GM12878 (cell line): ENCODE measurements at regions not wholly inside any gene's neighbourhood (a gene's known extent, or its start where the extent isn't known, plus 50 kb on each side); places are given as distances from the start of the nearest gene placed in this dataset.

Experiments
- ATAC-seq: fragments of 200-7000 bp; cut with Tn5 transposase; 3 replicates; pipeline ENCODE4 v1.9.1; 2020; ENCODE audit warnings: mild to moderate bottlenecking, moderate library complexity
- BruUV-seq: library from RNA; stranded (reverse); fragments of 400-500 nt; replicated peaks from 2 replicates; lab custom pipeline; 2021; lab: Mats Ljungman, UMichigan
- CTCF ChIA-PET: fragments of 300-600 bp; sonication (Branson Sonifier 250); formaldehyde crosslinking; extraction: SDS; loops from one replicate; lab custom pipeline; 2021; ENCODE audit warnings: inconsistent platforms; lab: Yijun Ruan, JAX
- POLR2A ChIA-PET: fragments of 350-600 bp; formaldehyde crosslinking; extraction: SDS; loops from one replicate; lab custom pipeline; 2021; ENCODE audit warnings: inconsistent platforms; lab: Charles Lee
- RAD21 ChIA-PET: fragments of 300-600 bp; sonication (Branson Sonifier 250); formaldehyde crosslinking; loops from one replicate; lab custom pipeline; 2023; ENCODE audit warnings: antibody characterized with exemption; ENCODE audit not compliant: unreplicated experiment; lab: Charles Lee
- SMC1A ChIA-PET: fragments of 300-600 bp; sonication (Branson Sonifier 250); formaldehyde crosslinking; loops from one replicate; lab custom pipeline; 2023; ENCODE audit not compliant: unreplicated experiment, uncharacterized antibody; lab: Charles Lee
- DNase-seq: peaks from one replicate; pipeline ENCODE4 v3.0.0-alpha.2; 2011; ENCODE audit warnings: low read depth, low spot score
- FAIRE-seq: peaks from 3 replicates; lab custom pipeline; 2011; peaks lifted over from hg19 to GRCh38; lab: Jason Lieb, UNC
- H2AFZ ChIP-seq: 2 replicates; pipeline ENCODE4 v1.6.0; 2011; ENCODE audit warnings: low read depth, low read length, control low read depth; ENCODE audit not compliant: control insufficient read depth
- H3K27ac ChIP-seq: 2 replicates; pipeline ENCODE4 v1.5.1; 2011; ENCODE audit warnings: control low read depth; ENCODE audit not compliant: control insufficient read depth, insufficient read depth
- H3K27me3 ChIP-seq, 2 experiments: replicated peaks in 1 of 2; 2 replicates each; pipeline versions ENCODE4 v1.6.0 to v1.6.1; 2011; ENCODE audit warnings: low read length in 1 of 2; ENCODE audit not compliant: control insufficient read depth in 2 of 2, insufficient read depth in 2 of 2
- H3K36me3 ChIP-seq, 2 experiments: 2 replicates each; pipeline ENCODE4 v1.5.1; 2011; ENCODE audit warnings: low read length in 1 of 2; ENCODE audit not compliant: control insufficient read depth in 2 of 2, insufficient read depth in 2 of 2
- H3K4me1 ChIP-seq: 2 replicates; pipeline ENCODE4 v1.6.1; 2011; ENCODE audit warnings: mild to moderate bottlenecking, low read length, moderate library complexity, mixed read lengths; ENCODE audit not compliant: control insufficient read depth, insufficient read depth
- H3K4me2 ChIP-seq: 2 replicates; pipeline ENCODE4 v1.6.0; 2011; ENCODE audit warnings: control low read depth; ENCODE audit not compliant: control insufficient read depth, insufficient read depth
- H3K4me3 ChIP-seq: fragments of 200-600 bp; sonication (generic); 2 replicates; pipeline ENCODE4 v1.5.1; 2016
- H3K79me2 ChIP-seq: 2 replicates; pipeline ENCODE4 v1.6.0; 2011; ENCODE audit warnings: low read length; ENCODE audit not compliant: control insufficient read depth, insufficient read depth
- H3K9ac ChIP-seq: 2 replicates; pipeline ENCODE4 v1.8.0; 2011; ENCODE audit warnings: low read length, control low read depth, mixed read lengths; ENCODE audit not compliant: control insufficient read depth, insufficient read depth
- H3K9me3 ChIP-seq: replicated peaks from 3 replicates; pipeline ENCODE4 v1.5.1; 2011; ENCODE audit warnings: mild to moderate bottlenecking, low read length; ENCODE audit not compliant: control insufficient read depth, insufficient read depth
- H4K20me1 ChIP-seq: 2 replicates; pipeline ENCODE4 v1.6.0; 2011; ENCODE audit not compliant: control insufficient read depth, insufficient read depth
- IKZF2 ChIP-seq, 2 experiments: fragments of 450-650 bp; IDR thresholded peaks; 2 replicates each; pipeline ENCODE4 v1.6.1; 2017; ENCODE audit warnings: mild to moderate bottlenecking in 2 of 2, moderate library complexity in 2 of 2
- RELA ChIP-seq: fragments of 450-650 bp; IDR thresholded peaks from 2 replicates; pipeline ENCODE4 v1.8.0; 2014; ENCODE audit warnings: borderline replicate concordance; ENCODE audit not compliant: partially characterized antibody
- WGBS: methylation state at CpG from one replicate; pipeline ENCODE4 v1.1.6; 2016; ENCODE audit warnings: low lambda C conversion rate; ENCODE audit not compliant: insufficient replicate concordance, insufficient coverage; ENCODE audit errors: missing lambda C conversion rate; 5-methylcytosine and 5-hydroxymethylcytosine counted together
- in situ Hi-C: fragments of 300-500 bp; cut with MboI; formaldehyde crosslinking; loops from 9 replicates; pipeline ENCODE4 v1.14.3; 2018; ENCODE audit warnings: mixed read lengths
- intact Hi-C: fragments of 100-400 bp; cut with micrococcal nuclease; formaldehyde crosslinking; loops from one replicate; pipeline ENCODE4 v1.14.2; 2022; ENCODE audit not compliant: unreplicated experiment
- TF ChIP-seq, protein P1 (sequence below): IDR thresholded peaks from 2 replicates; pipeline ENCODE4 v1.6.1; 2012; ENCODE audit warnings: improper control_type of control experiment, low read depth, low read length; ENCODE audit not compliant: insufficient replicate concordance

DNA sequence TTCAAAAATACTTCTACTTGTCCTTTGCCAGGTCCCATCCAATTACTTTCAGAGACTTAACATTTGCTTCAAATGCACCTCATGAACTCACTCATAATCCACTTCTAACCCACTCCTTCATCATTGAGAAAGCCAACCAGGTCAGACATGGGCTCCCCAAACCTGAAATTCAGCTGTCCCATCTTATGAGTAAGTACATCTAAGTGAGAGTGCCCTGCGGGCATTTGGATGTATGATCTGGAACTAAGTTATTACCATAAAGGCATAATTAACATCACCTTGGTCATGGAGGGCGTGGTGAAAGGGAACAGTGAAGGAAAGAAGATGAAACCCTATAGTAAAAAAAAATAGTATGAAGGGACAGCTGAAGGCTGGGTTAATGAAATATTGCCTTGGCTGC lies 896.8 kb downstream of the C6orf118 start:
- Histone ChIP-seq H3K27me3 (no peaks in the 10 kb centered on the region), H3K4me2 (no peak overlapping the region), H4K20me1 (no peaks in the 10 kb centered on the region), H2AFZ (no peak overlapping the region), H3K9me3 (no peaks in the 10 kb centered on the region), H3K27ac (no peak overlapping the region), H3K9ac (no peak overlapping the region), H3K4me1 (no peaks in the 10 kb centered on the region), H3K36me3 (no peaks in the 10 kb centered on the region), H3K4me3 (no peak overlapping the region), H3K79me2 (no peaks in the 10 kb centered on the region)
- CTCF ChIA-PET: no interaction called here
- in situ Hi-C loops (no loop called here), intact Hi-C loops (no loop called here)
- ATAC-seq: no peak
- no peak for TF ChIP-seq RELA
- 0% methylated on average over 2 of the region's 2 CpGs for WGBS
- SMC1A ChIA-PET: no interaction called here
- POLR2A ChIA-PET: no interaction called here
- FAIRE-seq: no peak
- BruUV-seq: no TSS peak
- RAD21 ChIA-PET: no interaction called here
- DNase-seq: no peak

DNA sequence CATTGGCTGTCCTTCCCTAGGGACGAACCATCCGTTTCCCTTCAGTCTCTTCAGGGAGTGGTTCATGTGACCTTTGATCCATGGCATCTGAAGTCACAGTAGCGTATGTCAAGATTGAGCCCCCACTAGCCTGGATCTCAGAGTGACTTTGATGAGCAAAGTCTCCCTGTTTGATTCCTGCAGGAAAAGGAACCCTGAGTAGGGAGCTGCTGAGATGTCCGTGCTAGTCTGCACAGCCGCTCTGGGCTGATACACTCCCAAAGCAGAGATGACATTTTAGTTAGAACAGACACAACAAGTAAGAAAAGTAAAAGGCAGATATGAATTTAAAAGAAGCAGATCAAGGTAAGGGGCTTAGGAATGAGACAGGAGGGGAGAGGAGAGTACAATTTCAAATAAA lies 899.4 kb downstream of the C6orf118 start:
- TF ChIP-seq, protein P1, sequence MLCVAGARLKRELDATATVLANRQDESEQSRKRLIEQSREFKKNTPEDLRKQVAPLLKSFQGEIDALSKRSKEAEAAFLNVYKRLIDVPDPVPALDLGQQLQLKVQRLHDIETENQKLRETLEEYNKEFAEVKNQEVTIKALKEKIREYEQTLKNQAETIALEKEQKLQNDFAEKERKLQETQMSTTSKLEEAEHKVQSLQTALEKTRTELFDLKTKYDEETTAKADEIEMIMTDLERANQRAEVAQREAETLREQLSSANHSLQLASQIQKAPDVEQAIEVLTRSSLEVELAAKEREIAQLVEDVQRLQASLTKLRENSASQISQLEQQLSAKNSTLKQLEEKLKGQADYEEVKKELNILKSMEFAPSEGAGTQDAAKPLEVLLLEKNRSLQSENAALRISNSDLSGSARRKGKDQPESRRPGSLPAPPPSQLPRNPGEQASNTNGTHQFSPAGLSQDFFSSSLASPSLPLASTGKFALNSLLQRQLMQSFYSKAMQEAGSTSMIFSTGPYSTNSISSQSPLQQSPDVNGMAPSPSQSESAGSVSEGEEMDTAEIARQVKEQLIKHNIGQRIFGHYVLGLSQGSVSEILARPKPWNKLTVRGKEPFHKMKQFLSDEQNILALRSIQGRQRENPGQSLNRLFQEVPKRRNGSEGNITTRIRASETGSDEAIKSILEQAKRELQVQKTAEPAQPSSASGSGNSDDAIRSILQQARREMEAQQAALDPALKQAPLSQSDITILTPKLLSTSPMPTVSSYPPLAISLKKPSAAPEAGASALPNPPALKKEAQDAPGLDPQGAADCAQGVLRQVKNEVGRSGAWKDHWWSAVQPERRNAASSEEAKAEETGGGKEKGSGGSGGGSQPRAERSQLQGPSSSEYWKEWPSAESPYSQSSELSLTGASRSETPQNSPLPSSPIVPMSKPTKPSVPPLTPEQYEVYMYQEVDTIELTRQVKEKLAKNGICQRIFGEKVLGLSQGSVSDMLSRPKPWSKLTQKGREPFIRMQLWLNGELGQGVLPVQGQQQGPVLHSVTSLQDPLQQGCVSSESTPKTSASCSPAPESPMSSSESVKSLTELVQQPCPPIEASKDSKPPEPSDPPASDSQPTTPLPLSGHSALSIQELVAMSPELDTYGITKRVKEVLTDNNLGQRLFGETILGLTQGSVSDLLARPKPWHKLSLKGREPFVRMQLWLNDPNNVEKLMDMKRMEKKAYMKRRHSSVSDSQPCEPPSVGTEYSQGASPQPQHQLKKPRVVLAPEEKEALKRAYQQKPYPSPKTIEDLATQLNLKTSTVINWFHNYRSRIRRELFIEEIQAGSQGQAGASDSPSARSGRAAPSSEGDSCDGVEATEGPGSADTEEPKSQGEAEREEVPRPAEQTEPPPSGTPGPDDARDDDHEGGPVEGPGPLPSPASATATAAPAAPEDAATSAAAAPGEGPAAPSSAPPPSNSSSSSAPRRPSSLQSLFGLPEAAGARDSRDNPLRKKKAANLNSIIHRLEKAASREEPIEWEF: no peak
- no peak for TF ChIP-seq IKZF2 (IDR thresholded peaks at IDR 0.05)
- no TSS peak for BruUV-seq
- in situ Hi-C loops: no loop called here
- intact Hi-C loops: no loop called here
- ChIA-PET SMC1A (interaction anchor here (0.9 kb wide), 1 partner anchor 60 kb away, joined by 3 read pairs; no protein-coding TSS in a partner anchor), POLR2A (no interaction called here), CTCF (no interaction called here), RAD21 (no interaction called here)
- no peak overlapping the region for H3K4me2 ChIP-seq
- no peaks in the 10 kb centered on the region for H3K4me1 ChIP-seq
- H3K9me3 ChIP-seq: no peaks in the 10 kb centered on the region
- H3K27ac ChIP-seq: no peak overlapping the region
- no peak overlapping the region for H3K9ac ChIP-seq
- FAIRE-seq: no peak
- no peaks in the 10 kb centered on the region for H4K20me1 ChIP-seq
- 16% methylated on average over 5 of the region's 5 CpGs for WGBS
- no peak for DNase-seq
- ATAC-seq: no peak
- H3K36me3 ChIP-seq: no peaks in the 10 kb centered on the region
- no peaks in the 10 kb centered on the region for H3K79me2 ChIP-seq
- no peaks in the 10 kb centered on the region for H3K27me3 ChIP-seq
- no peak overlapping the region for H2AFZ ChIP-seq
- H3K4me3 ChIP-seq: no peak overlapping the region
